H1 (cell line): ENCODE measurements at regions not wholly inside any gene's neighbourhood (a gene's known extent, or its start where the extent isn't known, plus 50 kb on each side); places are given as distances from the start of the nearest gene placed in this dataset.

ENCODE experiments used
- CEBPB ChIP-seq: IDR thresholded peaks from 2 replicates; pipeline ENCODE4 v1.6.1; 2012; ENCODE audit warnings: low read depth, low read length
- CTCF ChIP-seq, 3 experiments: IDR thresholded peaks; 1 replicate in 2 of 3; 2 replicates in 1 of 3; pipeline versions ENCODE4 v1.5.1 to v1.6.1; 2011; ENCODE audit warnings: low read length in 3 of 3, mild to moderate bottlenecking in 3 of 3, inconsistent platforms in 2 of 3, low read depth in 1 of 3, moderate library complexity in 1 of 3; ENCODE audit not compliant: insufficient read depth in 1 of 3; ENCODE audit errors: control extremely low read depth in 1 of 3
- EGR1 ChIP-seq: IDR thresholded peaks from 2 replicates; pipeline ENCODE4 v1.6.1; 2011; ENCODE audit warnings: low read depth, low read length, borderline replicate concordance
- KDM1A ChIP-seq: fragments of 200-600, 300-600 bp; sonication (generic); IDR thresholded peaks from 2 replicates; pipeline ENCODE4 v1.7.1; 2016; ENCODE audit warnings: mild to moderate bottlenecking, low read length, borderline replicate concordance
- MAX ChIP-seq: IDR thresholded peaks from 2 replicates; pipeline ENCODE4 v1.6.1; 2012; ENCODE audit warnings: inconsistent platforms
- POLR2A ChIP-seq, 2 experiments: IDR thresholded peaks; 1 replicate in 1 of 2; 2 replicates in 1 of 2; pipeline ENCODE4 v1.6.1; 2011; ENCODE audit warnings: low read depth in 2 of 2, low read length in 2 of 2, mild to moderate bottlenecking in 2 of 2; ENCODE audit errors: control extremely low read depth in 1 of 2
- POLR2AphosphoS5 ChIP-seq: IDR thresholded peaks from 2 replicates; pipeline ENCODE4 v1.6.1; 2011; ENCODE audit warnings: low read depth, low read length

- TF ChIP-seq MAX, result no peak
- TF ChIP-seq KDM1A, result no peak
- no peak for TF ChIP-seq CEBPB
- TF ChIP-seq CTCF (IDR thresholded peaks at IDR 0.05; ENCODE audit: control extremely low read depth in 1 of 3, insufficient read depth in 1 of 3, low read depth in 1 of 3, low read length in 3 of 3), result no peak
- TF ChIP-seq POLR2A (IDR thresholded peaks at IDR 0.05; ENCODE audit: control extremely low read depth in 1 of 2, low read depth in 2 of 2, low read length in 2 of 2), result no peak
- no peak for TF ChIP-seq POLR2AphosphoS5
- no peak for TF ChIP-seq EGR1
Observed at GRCh38 chr13:106789911-106790310, 222.0 kb upstream of the ARGLU1 start.
